SKM-1 treated with dmso at 0.1 percent for 144 hours (cell line): ENCODE measurements at regions not wholly inside any gene's neighbourhood (a gene's known extent, or its start where the extent isn't known, plus 50 kb on each side); places are given as distances from the start of the nearest gene placed in this dataset.
"Not testable (repeated sequence)": the region's sequence is repeated elsewhere in the genome, so short reads cannot be mapped to it uniquely, and the experiment has no call there.

Experiments
- DNase-seq: peaks from one replicate; lab custom pipeline; 2025; ENCODE audit not compliant: unreplicated experiment; lab: John Stamatoyannopoulos, UW

DNA sequence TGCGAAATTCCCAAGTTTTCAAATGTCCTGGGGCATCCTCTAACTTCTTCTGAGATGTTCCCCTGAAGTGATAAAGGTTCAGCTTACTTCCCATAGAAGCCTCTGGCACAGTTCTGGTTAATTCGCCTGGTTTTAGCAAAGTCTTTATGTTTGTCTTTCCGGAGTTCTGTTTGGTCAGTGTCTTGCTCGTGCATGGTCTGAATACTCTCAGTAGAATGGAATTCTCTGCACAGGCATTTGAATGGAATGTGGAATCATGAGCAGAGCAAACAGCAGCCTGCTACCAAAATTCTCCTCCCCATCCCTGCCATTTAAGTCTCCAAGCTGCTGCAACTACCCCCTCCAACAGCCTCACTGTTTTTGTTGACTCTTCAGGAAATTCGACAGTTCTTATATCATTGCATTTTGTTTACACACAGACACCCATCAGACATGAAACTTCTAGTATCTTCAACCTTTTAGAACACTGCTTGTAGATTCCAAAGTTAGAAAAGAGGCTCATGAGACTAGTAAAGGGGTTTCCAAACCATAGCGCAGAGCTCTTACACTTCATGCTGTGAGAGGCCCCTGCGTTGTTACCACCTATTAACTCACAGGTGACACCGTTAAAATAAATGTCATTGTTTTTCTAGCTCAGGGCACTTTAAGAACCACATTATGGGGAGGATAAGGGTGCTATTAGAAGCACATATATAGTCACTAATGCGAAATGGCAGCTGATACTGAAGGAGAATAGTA lies 129.7 kb downstream of the PLCE1 start:
- no peak for DNase-seq

GRCh38 chr10:94124147-94124546 lies 130.4 kb downstream of the PLCE1 start:
- DNase-seq = not testable (repeated sequence)

DNA sequence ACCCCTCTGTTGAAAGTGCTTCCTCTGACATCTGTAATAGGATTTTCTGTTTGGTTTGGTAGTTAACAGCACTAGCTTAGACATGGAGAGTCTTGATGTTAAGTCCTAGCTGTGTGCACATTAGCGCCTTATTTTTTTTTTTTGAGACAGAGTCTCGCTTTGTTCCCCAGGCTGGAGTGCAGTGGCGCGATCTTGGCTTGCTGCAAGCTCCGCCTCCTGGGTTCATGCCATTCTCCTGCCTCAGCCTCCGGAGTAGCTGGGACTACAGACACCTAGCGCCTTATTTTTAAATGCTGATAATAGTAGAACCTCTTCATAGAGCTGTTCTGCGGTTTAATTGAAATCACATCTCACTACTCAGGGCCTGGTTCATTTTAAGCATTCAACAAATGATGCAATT lies 131.5 kb downstream of the PLCE1 start:
- not testable (repeated sequence) for DNase-seq

DNA sequence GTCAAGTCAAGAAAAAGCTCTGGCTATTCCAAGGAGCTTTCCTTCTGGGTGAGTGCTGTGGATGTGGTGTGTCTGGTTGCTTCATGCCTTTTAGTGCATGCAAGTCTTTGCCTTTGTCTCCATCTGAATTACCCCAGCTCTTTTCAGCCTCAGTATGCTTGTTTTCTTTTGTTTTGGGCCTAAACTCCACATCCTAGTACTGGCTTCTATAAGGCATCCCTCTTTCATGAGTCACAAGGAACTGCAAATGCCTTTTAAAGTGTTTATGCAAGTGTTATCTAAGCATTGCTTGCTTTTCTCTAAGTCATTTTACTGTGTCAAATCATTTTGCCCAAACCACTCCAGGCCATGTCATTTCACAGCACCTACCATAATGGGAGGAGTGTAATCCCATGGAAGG lies 132.1 kb downstream of the PLCE1 start:
- no peak for DNase-seq

- DNase-seq = no peak
Measured at GRCh38 chr10:94129393-94130130, 135.8 kb downstream of the PLCE1 start.

- DNase-seq = no peak
Measured at GRCh38 chr10:94131885-94132284, 138.2 kb downstream of the PLCE1 start.

DNA sequence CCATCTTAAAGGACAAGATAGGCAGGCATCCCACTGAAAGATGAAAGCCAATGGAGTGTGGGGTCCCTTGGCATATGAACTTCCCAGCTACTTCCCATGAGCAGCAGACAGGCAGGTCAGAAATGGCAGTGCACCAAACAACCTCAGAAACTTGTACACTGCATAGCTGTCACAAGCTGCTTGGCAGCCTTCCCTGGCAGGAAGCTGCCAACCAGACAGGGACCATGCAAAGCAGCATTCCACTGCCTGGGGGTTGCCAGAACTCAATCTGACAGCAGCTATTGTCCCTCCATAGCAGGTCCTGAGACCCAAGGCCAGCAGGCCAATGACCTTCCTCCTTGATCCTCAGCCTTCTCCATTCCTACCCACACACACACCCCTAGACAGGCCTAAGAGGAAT lies 139.5 kb downstream of the PLCE1 start:
- no peak for DNase-seq

GRCh38 chr10:94137747-94138146 lies 144.0 kb downstream of the PLCE1 start:
- DNase-seq = no peak

DNA sequence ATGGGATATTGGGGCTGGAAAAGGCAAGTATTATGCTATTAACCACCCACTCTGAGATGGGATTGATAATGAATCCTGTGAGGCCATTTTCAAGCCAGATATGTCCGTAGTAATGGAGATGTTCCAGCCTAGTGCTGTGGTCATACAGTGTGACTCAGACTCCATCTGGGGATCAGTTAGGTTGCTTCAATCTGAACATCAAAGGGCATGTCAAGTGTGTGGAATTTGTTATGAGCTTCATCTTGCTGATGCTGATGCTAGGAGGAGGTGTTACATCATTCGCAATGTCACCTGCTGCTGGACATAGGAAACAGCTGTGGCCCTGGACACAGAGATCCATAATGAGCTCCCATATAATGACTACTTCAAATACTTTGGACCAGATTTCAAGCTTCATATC lies 144.7 kb downstream of the PLCE1 start:
- DNase-seq = no peak

DNA sequence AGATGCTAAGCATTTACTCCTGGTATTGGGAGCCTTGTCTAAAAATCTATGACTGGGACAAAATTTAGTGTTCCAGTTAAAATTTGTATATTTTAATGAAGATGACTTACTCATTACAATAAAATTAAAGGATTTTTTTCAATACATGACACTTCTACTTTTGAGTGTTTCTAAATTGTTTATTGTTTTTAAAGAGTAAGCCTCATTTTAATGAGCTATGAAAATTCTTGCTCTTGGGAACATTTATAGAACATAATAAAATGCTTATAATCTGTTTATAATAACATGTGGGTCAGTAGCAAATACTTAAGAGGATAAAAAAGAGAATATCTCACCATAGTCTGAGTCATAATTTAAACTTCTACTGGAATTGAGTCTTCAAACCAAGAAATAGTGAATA lies 149.5 kb downstream of the PLCE1 start:
- DNase-seq = no peak

DNA sequence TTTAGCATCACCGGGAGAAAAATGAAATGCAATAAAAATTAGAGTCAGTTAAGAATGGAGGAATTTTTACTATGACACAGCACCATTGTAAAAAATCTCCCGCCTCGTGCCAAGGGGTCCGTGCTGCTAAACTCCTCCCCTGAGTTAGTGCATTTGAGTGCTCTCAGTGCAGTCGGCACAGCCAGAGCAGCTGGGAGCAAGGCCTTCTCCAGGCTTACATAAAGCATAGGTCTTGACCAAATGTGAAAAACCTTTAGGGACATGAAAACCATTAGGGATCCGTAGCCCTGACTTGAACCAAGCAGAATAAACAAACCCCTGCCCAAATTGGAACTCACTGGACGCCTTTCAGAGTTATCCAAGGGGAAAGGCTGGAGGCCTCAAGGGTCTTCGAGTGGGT lies 152.6 kb downstream of the PLCE1 start:
- no peak for DNase-seq

DNA sequence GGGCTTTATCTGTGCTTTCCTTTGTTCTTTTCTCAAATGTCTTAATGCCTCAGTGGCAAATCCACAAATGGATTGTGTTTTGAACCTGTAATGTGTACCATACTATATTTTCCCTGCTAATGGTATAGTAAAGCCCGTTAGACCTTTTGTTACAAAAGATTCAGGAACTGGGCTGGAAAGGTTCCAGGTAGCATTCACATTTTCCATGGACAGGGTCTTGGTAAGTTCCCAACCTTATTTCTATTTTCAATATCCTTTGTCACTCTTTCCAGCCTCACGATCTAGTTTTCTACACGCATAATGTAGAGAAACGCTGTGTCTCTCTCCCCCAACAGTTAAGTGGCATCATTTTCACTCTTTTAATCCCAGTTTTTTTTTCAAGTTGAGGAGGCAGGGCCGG lies 153.0 kb downstream of the PLCE1 start:
- no peak for DNase-seq

DNA sequence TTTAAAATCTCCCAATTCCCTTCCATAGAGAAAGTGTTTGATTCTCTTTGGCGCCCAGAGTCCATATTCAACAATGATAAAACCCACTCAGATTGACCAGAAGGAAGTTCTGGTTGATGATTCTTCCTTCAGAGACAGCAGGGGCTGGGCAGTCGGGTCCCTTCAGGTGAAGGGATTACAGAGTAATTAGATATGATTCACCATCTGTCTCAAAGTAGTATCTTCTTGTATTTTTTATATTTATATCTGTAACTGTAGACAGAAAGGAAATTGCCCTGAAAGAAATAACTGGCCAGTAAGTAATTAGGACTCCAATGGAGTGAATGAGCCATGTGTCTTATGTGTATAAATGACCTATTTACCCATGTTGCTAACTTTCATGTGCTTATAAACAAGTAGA lies 156.0 kb downstream of the PLCE1 start:
- DNase-seq = no peak

DNA sequence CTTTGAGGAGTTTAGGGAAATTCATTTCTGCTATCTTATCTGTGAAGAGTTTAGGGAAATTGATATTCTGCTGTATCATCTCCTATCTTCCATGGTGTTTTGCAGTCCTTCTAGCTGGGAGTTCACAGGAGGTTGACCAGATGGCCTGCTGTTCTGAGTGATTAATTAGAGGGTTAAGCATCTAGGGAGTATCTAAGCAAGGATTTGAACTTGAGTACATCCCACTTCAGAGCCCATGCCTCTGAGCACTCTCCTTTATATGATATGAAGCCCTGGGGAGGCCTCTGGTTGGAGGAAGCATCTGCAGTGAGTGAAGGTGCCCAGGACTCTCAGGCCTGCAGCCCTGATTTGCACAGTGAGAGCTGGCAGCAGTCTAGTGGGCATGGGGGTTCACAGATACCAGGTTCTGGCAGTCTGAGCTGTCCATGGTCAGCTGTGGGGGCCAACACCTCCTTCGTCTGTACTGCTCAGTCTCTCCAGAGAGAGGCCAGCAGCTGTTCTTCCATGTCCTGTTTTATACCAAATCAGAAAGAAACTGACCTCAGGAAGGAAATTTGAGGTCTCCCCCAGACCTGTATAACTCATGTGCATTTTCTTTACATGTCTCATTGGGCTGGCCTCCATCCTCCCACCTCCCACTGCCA lies 156.9 kb downstream of the PLCE1 start:
- DNase-seq = no peak

DNA sequence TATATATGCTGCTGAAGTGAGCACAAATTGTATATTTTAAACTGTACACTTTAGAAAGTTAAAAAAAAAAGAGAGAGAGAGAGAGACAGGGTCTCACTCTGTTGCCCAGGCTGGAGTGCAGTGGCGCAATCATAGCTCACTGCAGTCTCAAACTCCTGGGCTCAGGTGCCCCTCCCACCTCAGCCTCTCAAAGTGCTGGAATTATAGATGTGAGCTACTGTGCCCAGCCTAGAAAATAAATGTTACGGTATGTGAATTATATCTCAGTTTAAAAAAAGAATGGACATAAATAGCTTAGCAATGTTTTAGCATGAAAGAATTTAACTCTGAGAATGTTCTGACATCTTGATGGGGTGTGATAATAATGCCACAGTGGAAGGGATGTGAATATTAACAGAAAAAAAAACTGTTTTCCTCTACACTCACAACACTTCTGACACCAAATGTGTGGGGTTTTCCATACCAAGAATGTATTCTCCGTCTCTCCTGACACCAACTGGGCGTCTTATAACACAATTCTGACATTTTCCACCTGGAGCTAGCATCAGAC lies 162.1 kb downstream of the PLCE1 start:
- DNase-seq = no peak

DNA sequence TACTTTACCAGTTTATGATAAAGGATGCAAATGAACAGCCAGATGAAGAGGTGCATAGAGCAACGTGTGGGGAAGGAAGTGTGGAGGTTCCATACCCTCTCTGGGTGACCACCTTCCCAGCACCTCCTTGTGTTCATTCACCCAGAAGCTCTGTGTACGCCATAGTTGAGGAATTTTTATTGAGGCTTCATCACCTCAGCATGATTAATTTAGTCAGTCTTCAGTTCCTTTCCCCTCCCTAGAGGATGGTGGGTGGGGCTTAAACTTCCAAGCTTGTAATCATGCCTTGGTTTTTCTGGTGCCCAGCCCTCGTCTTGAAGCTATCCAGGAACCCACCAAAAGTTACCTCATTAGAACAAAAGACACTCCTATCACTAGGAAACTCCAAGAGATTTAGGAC lies 162.7 kb downstream of the PLCE1 start:
- DNase-seq = no peak

- not testable (repeated sequence) for DNase-seq
Measured at GRCh38 chr10:94165158-94165611, 171.5 kb downstream of the PLCE1 start.

- DNase-seq = no peak
Measured at GRCh38 chr10:94172332-94172731, 178.6 kb downstream of the PLCE1 start.

GRCh38 chr10:94173594-94173993 lies 179.9 kb downstream of the PLCE1 start:
- no peak for DNase-seq

- DNase-seq = no peak
Measured at GRCh38 chr10:94174838-94175237, 181.1 kb downstream of the PLCE1 start.

DNA sequence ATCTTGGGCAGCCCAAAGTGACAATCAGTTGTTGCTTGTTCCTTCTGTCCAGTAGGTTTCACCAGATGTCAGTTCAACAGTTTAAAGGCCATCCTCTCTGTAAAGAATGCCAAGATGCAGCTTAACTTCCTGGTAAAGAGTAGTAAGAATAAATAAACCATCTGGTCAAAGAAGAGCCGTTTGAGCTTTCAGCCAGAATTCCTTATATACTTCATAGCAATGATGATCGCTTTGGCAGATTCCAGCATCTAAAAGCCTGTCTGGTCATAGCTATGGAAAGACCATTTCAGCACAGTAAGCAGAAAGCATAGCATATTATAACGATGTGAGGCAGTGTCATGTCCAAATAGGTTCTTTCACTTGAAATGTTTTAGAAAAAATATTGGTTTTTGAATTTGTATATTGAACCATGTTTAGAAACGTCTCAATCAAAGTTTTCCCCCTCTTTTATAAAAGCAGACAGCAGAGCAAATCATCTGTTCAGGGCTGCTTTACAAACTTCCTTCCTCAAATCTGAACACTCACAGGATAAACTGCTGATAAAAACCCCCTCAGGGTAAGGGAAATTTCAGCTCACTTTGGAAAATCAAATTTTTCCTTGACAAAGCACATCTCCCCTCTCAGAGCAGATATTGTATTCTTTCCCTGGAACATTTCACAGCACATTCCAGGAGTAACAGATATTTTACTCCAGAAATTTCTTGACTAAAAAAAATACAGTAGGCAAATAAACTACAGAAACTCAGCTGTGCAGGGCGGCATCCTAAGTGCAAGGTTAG lies 184.1 kb downstream of the NOC3L start:
- DNase-seq = no peak
